Brain pericyte (primary cell): ENCODE measurements at regions not wholly inside any gene's neighbourhood (a gene's known extent, or its start where the extent isn't known, plus 50 kb on each side); places are given as distances from the start of the nearest gene placed in this dataset.
"Not testable (repeated sequence)": the region's sequence is repeated elsewhere in the genome, so short reads cannot be mapped to it uniquely, and the experiment has no call there.

Experiments
- DNase-seq: peaks from one replicate; pipeline ENCODE4 v3.0.0-alpha.2; 2012; ENCODE audit warnings: low read depth, low spot score

DNA sequence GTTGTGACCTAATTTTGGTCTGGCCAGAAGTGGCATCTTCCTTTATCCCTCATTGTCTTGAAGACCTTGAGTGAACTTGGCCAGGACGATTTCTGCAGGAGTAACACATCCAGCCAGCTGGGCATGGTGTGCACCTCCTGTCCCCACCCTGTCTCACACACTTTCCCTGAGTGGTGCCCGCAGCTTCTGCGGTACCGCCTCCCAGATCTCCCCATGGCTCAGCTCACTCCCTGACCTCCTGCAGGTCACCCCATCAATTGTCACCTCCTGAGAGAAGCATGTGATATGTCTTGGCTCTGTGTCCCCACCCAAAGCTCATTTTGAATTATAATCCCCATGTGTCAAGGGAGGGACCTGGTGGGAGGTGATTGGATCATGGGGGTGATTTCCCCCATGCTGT lies 50.2 kb upstream of the TP53I11 start:
- DNase-seq, result no peak

DNA sequence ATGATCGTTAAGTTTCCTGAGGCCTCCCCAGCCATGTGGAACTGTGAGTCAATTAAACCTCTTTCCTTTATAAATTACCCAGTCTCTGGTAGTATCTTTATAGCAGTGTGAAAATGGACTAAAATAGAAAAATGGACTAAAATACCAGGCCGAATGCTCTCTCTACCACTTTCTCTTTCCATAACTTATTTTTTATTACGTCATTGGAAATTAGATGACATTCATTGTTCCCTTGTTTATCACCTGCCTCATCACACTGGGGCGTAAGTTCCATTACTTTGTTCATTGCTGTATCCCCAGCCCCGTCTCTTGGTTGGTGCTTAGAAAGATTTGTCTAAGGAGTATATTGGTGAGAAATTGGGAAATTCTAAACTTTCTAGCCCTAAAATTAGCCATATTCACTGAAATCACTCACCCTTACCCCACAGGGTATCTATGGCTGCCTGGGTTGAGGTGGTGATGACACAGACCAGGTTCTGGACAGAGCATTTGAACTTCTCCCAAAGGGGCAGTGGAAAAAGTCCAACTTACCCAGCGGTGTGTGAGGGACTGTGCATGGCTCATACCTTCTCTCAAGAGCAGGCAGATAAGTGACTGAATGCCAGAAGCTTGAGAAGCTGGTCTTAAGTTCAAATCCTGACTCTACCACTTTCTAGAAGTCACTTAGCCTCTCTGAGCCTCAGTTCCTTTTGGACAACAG lies 50.9 kb upstream of the TP53I11 start:
- DNase-seq, result no peak

DNA sequence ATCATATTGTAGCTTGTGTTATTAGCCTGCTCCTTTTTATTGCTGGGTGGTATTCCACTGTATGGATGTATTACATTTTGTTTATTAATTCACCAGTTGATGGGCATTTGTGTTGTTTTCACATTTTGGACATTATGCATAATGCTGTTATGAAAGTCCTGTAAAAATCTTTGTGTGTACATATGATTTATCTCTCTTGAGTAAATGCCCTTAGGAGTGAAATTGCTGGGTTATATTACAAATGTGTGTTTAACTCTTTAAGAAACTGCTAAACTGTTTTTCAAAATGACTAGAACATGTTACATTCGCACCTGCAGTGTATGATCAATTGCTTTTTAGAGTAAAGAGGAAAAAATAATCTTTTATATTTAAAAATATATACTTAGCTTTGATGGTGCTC lies 54.4 kb upstream of the TP53I11 start:
- DNase-seq, result no peak

DNA sequence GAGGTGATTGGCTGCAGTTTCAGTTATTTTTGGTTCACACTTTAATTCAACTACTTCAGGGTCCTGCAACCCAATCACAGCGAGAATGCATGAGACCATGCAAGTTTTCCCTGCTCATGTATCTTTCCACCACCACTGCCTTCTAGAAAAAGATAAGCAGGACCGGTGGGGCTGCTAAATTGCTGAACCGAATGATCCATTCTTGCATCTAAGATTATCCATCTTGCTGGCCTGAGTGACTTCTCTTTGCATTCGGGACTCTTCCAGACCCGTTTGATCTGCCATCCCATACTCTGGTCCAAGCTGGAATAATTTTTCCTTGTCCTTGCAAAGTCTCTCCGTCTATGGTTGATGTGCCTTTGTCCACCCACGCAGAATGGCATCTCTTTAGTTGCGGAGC lies 56.3 kb upstream of the TP53I11 start:
- no peak for DNase-seq

DNA sequence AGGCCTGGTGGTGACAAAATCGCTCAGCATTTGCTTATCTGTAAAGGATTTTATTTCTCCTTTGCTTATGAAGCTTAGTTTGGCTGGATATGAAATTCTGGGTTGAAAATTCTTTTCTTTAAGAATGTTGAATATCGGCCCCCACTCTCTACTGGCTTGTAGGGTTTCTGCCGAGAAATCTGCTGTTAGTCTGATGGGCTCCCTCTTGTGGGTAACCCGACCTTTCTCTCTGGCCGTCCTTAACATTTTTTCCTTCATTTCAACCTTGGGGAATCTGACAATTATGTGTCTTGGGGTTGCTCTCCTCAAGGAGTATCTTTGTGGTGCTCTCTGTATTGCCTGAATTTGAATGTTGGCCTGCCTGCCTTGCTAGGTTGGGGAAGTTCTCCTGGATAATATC lies 65.3 kb upstream of the TP53I11 start:
- DNase-seq, result not testable (repeated sequence)

DNA sequence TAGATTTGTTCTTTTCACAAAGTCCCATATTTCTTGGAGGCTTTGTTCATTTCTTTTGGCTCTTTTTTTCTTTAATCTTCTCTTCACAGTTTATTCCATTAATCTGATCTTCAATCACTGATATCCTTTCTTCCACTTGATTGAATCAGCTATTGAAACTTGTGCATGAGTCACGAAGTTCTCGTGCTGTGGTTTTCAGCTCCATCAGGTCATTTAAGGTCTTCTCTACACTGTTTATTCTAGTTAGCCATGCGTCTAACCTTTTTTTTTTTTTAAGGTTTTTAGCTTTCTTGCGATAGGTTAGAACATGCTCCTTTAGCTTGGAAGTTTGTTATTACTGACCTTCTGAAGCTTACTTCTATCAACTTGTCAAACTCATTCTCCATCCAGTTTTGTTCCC lies 65.8 kb upstream of the TP53I11 start:
- not testable (repeated sequence) for DNase-seq

DNA sequence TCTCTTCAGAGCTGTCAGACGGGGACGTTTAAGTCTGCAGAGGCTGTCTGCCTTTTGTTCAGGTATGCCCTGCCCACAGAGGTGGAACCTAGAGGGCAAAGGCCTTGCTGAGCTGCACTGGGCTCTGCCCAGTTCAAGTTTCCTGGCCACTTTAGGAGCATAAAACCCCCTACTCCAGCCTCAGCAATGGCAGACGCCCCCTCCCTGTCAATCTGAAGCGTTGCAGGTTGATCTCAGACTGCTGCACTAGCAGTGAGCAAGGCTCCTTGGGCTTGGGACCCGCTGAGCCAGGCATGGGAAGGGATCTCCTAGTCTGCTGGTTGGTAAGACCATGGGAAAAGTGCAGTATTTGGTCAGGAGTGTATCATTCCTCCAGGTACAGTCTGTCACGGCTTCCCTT lies 66.6 kb upstream of the TP53I11 start:
- no peak for DNase-seq

DNA sequence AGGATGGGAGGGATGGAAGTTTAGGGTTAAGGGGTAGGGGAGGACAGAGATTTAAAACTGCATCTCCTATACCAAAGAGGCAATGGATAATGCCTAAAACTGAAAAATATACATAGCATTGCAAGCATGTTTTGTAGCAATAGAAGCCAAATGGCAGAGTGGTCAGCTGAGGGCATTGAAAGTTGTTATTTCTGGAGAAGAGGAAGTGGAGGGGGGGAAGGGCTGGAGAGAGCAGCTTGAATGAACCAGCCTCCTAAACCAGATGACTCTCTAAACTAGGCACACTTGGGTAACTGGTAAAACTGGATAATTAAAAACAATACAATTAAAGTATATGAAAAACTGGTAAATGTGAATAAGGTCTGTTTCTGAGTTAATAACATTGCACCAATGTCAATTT lies 70.3 kb upstream of the TP53I11 start:
- DNase-seq, result no peak

DNA sequence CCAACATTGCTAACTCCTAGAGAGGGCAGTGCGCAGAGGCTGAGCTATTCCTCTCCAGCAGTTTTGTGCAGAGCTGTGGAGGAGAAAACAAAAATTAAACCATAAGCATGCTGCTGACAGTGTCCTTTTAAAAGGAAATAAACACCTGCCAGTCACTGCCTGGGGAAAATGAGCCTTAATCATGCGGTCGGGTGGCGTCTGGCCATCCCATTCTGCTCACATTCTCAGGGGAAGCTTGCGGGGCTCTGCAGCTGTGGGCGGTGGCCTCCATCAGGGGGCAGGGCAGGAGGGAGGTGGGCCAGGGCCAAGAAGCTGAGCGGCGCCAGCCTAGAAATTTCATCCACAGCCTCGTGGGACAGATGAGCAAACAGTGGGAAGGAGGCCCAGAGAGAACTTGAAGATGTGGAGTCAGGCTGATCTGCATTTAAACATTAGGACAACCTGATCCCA lies 71.0 kb upstream of the TP53I11 start:
- no peak for DNase-seq

DNA sequence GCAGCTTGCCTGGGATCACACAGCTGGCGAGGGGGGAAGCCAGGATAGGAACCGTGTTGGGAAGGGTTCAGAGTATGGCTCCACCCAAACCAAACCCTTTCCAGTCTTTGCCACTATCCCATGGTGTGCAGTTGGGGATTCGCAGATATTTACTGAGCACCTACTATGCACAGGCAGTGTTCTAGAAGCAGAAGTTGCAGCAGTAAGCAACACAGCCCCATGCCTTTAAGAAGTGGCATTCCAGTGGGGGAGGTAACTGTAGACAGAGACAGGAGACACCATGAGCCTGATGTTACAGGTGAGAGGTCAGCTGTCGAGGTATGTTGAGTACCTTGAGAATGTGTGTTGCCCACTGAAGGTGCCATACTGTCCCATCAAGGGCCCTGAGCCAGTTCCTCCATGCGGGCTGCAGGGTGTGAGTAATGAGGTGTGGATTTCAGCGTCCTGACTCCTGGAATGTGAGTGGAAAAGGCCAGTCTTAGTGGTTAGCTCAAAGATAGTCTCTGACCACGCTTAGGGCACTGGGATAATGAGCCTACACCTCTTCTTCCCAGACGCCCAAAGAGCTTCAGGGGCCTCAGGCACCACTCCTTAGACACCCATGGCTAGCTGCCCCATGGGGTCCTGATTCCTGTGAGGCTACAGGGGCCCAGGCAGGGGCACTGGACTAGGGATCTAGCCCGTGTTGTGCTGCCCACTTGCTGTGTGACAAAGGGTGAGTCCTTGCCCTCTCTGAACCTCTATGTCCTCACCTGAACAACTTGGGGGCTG lies 71.8 kb upstream of the TP53I11 start:
- DNase-seq, result no peak

DNA sequence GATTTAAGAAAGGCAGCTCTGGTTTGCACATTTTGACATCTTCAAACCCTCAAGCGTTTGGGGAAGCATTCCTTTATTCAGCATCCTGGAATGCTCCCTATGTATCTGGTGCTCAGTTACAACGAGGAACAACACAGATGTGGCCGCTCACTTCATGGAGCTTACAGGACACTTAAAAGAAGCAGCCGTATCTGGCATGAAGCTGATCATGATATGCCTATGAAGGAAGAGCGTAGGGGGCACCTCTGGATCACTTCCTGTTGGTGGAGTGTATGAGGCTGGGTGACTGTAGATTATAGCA lies 72.3 kb upstream of the TP53I11 start:
- no peak for DNase-seq

DNA sequence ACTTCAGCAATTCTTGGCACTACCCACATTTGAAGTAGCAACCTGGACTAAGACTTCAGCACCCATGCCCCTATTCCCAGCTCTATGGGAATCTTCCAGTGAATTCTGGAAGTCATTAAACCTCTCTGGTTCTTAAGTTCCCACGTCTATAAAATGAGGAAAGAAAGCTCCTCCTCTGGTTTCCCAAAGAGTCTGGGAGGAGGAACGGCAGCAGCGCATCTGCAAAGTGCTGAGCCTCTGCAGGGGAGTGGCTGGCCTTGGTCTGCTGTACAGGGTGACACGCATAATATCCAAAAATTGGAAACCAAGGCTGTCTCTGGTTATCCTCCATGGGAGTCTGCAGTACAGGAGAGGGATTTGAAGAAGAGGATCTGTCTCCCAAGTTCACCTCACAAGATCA lies 73.6 kb upstream of the TP53I11 start:
- no peak for DNase-seq

DNA sequence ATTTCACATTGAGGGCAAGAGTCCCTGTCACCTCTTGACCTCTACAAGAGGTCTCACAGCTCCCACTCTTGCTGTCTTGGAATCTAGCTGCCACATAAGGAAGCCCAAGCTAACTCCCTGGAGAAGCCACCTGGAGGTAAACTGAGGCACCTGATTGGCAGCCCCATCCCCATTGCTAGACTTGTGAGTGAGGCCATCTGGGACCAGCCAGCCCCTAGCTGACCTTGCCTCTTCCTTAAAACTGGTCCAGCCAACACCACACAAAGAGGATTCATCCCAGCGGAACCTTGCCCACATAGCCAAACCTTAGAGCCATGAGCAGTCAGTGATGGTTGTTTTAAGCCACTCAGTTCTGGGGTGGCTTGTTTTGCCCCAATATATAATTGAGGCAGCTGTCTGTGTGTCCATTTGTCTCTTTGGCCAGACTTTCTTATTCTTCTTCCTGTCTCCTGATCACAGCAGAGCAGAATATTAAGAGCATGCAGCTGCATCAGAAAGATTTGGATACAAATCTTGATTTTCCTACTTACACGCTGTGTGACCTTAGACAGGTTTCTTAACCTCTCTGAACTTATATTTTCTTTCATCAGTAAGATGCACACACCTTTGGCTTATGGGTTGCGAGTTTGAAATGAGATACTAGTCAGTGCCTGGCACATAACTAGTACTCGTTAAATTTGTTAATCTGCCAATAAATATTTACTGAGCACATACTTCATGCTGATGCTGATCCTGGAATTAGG lies 74.3 kb upstream of the TP53I11 start:
- DNase-seq, result no peak

DNA sequence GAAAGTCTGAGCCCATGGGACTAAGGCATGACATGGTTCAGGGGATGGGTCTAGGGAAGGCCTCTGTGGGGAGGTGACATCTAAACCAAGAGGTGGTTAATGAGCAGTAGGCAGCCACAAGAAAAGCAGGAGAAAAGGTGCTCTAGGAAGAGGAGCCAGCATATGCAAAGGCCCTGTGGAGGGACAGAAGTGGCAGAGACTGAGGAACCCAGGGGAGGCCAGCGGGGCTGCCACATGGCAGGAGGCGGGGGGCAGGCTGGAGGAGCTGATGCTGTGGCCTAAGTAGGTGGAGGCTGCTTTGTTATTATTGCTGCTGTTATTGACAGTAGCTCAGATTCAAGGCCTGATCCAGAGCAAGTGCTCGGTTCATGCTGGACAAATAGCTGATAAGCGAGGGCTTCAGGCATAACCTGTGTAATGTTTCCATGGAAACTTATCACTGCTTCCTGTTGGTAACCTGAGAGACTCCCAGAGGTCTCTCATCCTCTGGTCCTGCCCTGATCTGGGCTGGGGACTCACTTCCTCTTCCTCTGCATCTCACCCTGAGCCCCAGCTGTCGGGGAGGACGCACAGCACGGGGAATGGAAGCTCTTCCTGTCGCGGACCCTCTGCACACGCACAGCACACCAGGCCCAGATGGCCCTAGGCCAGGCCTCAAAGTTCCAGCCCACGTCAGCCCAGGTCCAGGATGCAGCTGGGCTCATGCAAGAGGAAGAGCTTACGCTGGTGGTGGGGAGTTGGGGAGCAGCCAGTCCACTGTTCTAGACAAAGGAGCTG lies 75.2 kb upstream of the TP53I11 start:
- no peak for DNase-seq

DNA sequence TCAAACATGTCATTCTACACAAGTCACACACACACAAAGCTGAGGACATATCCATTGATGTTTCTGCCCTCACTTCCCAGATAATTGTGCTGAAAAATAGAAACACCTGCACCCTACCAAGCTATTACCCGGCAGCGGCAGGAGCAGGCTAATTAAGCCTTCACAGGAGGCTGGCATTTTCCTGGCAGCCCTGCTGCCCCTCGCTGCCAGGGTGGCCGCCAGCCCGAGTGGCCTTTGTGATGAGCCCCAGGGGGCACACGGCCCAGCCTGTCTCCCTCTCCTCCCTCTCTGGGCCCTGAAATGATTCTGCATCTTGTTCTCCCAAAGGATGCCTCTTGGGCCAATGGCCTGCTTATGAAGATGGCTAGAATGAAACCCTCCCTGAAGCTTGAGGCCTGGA lies 76.2 kb upstream of the TP53I11 start:
- no peak for DNase-seq

DNA sequence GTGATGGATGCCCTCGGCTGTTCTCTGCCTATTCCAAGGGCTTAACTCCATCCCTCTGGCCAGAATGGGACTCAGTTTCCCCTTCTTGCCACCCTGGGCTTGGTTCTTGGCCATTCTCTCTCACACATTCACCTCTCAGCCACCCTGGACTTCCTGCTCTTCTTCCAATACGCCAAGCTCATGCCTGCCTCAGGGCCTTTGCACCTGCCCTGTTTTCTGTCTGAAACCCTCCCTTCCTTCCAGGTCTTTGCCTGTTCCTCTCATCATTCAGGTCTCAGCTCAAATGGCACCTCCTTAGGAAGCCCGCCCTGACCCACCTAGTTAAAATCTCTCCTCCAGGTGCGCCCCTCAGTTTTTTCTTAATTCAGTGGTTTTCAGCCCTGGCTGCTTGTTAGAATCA lies 76.6 kb upstream of the TP53I11 start:
- no peak for DNase-seq

DNA sequence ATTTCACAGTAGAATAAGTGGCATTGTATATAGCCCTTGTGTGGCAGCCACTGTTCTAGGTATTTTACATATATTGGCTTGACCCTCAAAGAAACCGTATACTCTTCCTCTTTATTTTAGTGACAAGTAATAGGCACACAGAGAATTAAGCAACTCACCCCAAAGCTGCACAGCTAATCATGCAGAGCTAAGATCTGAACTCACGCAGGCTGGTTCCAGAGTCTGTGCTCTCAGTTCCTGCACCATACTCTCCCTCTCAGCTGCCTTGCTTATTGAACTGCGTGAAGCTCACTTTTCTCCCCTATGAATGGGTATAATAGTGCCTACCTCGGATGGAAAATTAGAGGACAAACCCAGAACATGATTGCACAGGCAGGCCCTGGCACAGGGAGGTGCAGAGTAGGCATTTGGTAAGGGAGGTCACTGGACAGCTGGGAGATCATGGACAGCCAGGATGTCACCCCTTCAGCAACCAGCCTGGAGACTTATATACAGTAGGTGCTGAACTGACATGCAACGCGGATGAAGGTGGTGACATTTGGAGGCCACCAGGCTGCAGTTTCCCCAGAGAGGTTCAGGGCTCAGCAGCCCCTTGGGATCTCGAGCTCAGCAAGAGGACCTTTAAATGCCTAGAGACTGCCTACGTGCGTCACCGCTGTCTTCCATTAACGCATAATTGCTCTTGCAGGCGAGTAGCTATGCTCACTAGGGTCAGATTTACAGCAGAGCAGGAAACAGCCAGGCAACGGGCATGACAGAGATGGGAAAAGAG lies 78.4 kb upstream of the TP53I11 start:
- DNase-seq, result no peak

DNA sequence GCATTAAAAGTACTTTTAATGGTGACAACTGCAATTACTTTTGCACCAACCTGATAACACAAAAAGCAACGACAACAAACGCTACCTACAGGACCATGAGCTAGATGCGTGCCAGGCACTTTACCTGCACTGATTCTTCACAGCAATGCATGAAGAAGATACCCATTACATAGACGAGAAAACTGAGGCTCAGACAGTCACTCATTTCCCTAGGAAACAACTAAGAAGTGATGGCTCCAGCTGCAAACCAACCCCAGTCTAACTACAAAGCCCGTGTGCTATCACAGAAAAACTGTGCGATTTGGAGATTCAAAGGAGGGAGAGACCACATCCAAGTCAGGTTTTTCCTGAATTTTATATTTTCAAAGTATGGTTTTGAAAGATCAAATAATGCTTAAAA lies 80.1 kb upstream of the TP53I11 start:
- no peak for DNase-seq

DNA sequence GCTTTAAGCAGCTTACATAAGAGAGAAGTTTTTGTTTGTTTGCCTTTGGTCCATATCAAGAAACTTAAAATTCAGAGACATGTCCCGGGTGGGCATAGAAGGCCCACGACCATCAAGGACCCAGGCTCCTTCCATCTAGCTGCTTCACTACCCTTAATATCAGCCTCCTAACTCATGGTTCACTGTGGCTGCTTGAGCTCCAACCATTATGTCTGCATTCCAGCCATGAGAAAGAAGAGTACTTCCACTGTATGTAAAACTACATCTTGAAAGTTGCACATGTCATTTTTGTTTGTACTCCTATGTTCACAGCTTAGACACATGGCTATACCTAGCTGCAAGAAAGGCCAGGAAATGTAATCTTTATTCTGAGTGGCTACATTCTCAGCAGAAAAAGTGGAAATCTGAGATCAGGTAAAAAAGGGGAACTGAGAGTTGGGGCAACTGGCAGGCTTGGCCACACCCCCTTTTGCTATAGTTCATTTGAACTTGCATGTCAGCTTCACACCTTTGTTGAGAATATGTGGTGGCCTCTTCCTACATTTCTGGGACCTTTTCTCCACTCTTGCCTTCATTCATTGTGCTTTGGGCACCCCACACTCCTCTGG lies 81.3 kb upstream of the TP53I11 start:
- DNase-seq, result no peak

DNA sequence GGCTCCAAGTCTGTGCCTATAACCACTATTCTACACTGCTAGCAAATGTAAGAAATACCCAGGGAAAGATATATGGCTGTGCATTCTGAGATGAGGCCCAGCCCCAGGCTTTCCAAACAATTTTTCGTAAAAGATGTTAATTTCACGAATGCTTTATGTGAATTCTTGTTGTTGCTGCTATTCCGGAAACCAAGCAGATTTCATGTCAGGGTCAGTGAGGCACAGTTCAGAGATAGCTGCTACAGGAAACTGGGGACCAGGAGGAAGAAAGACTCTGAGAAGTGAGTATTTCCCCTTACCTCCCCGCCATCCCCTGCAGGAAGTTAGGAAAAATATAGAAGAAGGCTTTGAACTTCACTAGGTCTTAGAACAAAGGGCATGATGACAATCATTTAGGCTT lies 84.7 kb upstream of the TP53I11 start:
- no peak for DNase-seq

DNA sequence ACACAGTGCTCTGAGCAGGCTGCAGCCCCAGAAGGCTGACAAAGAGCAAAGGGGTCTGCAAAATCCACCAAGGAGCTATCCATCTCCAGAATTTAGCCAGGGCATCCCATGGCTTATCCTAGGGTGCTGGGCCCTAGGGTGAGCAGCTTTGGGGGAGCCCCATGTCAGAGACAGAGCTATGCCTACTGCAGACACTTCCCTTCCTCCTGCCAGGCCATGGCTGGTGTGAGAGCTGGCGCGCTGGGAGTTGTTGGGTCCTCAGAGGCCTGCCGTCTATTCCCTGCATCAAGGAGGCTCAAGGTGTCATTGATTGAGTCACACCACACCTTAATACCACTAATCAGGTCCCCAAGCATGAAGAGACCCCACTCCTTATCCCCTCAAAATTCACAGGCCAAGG lies 85.3 kb upstream of the TP53I11 start:
- no peak for DNase-seq
